HCT116 (cell line): ENCODE measurements at regions not wholly inside any gene's neighbourhood (a gene's known extent, or its start where the extent isn't known, plus 50 kb on each side); places are given as distances from the start of the nearest gene placed in this dataset.

Source experiments
- ATAC-seq: fragments of 200-7000 bp; cut with Tn5 transposase; 2 replicates; pipeline ENCODE4 v1.9.1; 2020; ENCODE audit warnings: mild to moderate bottlenecking, moderate library complexity
- BruUV-seq: library from RNA; stranded (reverse); fragments of 400-500 nt; replicated peaks from 2 replicates; lab custom pipeline; 2021; lab: Mats Ljungman, UMichigan
- CTCF ChIA-PET: fragments of 300-600 bp; sonication (Branson Sonifier 250); formaldehyde crosslinking; loops from one replicate; lab custom pipeline; 2021; ENCODE audit warnings: antibody characterized with exemption; lab: Charles Lee
- POLR2A ChIA-PET: fragments of 300-600, 350-600 bp; sonication (Branson Sonifier 250); formaldehyde crosslinking; loops from one replicate; lab custom pipeline; 2021; ENCODE audit warnings: antibody characterized with exemption; lab: Charles Lee
- RAD21 ChIA-PET, 2 experiments: fragments of 300-600 bp; sonication (Branson Sonifier 250); formaldehyde crosslinking; loops; one replicate each; lab custom pipeline; 2023; ENCODE audit warnings: low total read pairs in 2 of 2; ENCODE audit not compliant: uncharacterized antibody in 2 of 2, unreplicated experiment in 2 of 2, low non-redundant PET in 1 of 2; lab: Charles Lee
- DNase-seq: peaks from one replicate; pipeline ENCODE4 v3.0.0-alpha.2; 2010; ENCODE audit warnings: low read depth, low spot score
- H2AFZ ChIP-seq: fragments of 200-600 bp; shearing (Covaris generic), sonication (generic); 2 replicates; pipeline ENCODE4 v1.6.1; 2017; ENCODE audit warnings: low read depth, mixed run types, mixed read lengths, antibody characterized with exemption, low read length; ENCODE audit not compliant: poor library complexity, severe bottlenecking
- H3K27ac ChIP-seq: 2 replicates; pipeline ENCODE4 v1.5.1; 2012; ENCODE audit warnings: low read depth, low read length
- H3K27me3 ChIP-seq: fragments of 200-600 bp; sonication (generic); 2 replicates; pipeline ENCODE4 v1.6.1; 2016; ENCODE audit warnings: mixed run types, low read length, mixed read lengths; ENCODE audit not compliant: insufficient read depth
- H3K36me3 ChIP-seq, 2 experiments: fragments of 200-500 bp in 1 of 2; fragments of 200-600 bp in 1 of 2; sonication (Bioruptor generic) in 1 of 2; sonication (generic) in 1 of 2; 2 replicates each; pipeline versions ENCODE4 v1.5.1 to v1.6.1; 2014 to 2016; ENCODE audit warnings: low read length in 2 of 2, inconsistent platforms in 1 of 2, mixed read lengths in 1 of 2, mixed run types in 1 of 2; ENCODE audit not compliant: insufficient read depth in 2 of 2, control insufficient read depth in 1 of 2
- H3K4me1 ChIP-seq, 2 experiments: fragments of 200-600 bp in 1 of 2; sonication (generic) in 1 of 2; 2 replicates each; pipeline versions ENCODE4 v1.5.1 to v1.6.1; 2012 to 2017; ENCODE audit warnings: low read length in 2 of 2, inconsistent platforms in 1 of 2, mild to moderate bottlenecking in 1 of 2, mixed read lengths in 1 of 2, mixed run types in 1 of 2, moderate library complexity in 1 of 2; ENCODE audit not compliant: insufficient read depth in 2 of 2, control insufficient read depth in 1 of 2
- H3K4me2 ChIP-seq: fragments of 200-600 bp; sonication (generic); 2 replicates; pipeline ENCODE4 v1.6.1; 2017; ENCODE audit warnings: mixed run types, low read length, mixed read lengths
- H3K4me3 ChIP-seq, 2 experiments: fragments of 200-600 bp in 1 of 2; sonication (generic) in 1 of 2; replicated peaks in 1 of 2; 2 replicates each; pipeline ENCODE4 v1.5.1; 2011 to 2016; ENCODE audit warnings: low read length in 2 of 2, control low read depth in 1 of 2, low read depth in 1 of 2, mild to moderate bottlenecking in 1 of 2, mixed read lengths in 1 of 2, mixed run types in 1 of 2
- H3K79me2 ChIP-seq: fragments of 200-600 bp; sonication (generic); 2 replicates; pipeline ENCODE4 v1.6.1; 2017; ENCODE audit warnings: mild to moderate bottlenecking, mixed run types, low read length, moderate library complexity, mixed read lengths; ENCODE audit not compliant: insufficient read depth
- H3K9ac ChIP-seq: fragments of 200-600 bp; sonication (generic); 2 replicates; pipeline ENCODE4 v1.6.1; 2016; ENCODE audit warnings: low read length, mixed read lengths
- H3K9me2 ChIP-seq: fragments of 200-600 bp; sonication (generic), shearing (Covaris generic); 2 replicates; pipeline ENCODE4 v1.6.1; 2017; ENCODE audit warnings: mixed run types, mild to moderate bottlenecking, moderate library complexity; ENCODE audit not compliant: insufficient read depth
- H3K9me3 ChIP-seq, 2 experiments: fragments of 200-500 bp in 1 of 2; fragments of 200-600 bp in 1 of 2; sonication (Bioruptor generic) in 1 of 2; sonication (generic) in 1 of 2; 2 replicates each; pipeline ENCODE4 v1.6.1; 2014 to 2017; ENCODE audit warnings: low read length in 2 of 2, mixed read lengths in 2 of 2, inconsistent platforms in 1 of 2, low read depth in 1 of 2, mild to moderate bottlenecking in 1 of 2, mixed run types in 1 of 2, moderate library complexity in 1 of 2; ENCODE audit not compliant: control insufficient read depth in 1 of 2, insufficient read depth in 1 of 2
- H4K20me1 ChIP-seq: fragments of 200-600 bp; sonication (generic), shearing (Covaris generic); 2 replicates; pipeline ENCODE4 v1.6.1; 2017; ENCODE audit warnings: mixed run types, mild to moderate bottlenecking, moderate library complexity; ENCODE audit not compliant: insufficient read depth
- ATF3 ChIP-seq: IDR thresholded peaks from 2 replicates; pipeline ENCODE4 v1.6.1; 2012
- CBX3 ChIP-seq: IDR thresholded peaks from 2 replicates; pipeline ENCODE4 v1.6.1; 2012; ENCODE audit warnings: low read depth
- CEBPB ChIP-seq: IDR thresholded peaks from 2 replicates; pipeline ENCODE4 v1.6.1; 2012; ENCODE audit warnings: low read depth
- CTCF ChIP-seq, 3 experiments: fragments of 200-600 bp in 1 of 3; sonication (generic) in 1 of 3; IDR thresholded peaks in 2 of 3; conservative IDR thresholded peaks in 1 of 3; 2 replicates each; pipeline ENCODE4 v1.5.1; 2012 to 2017; ENCODE audit warnings: low read depth in 2 of 3, low read length in 2 of 3, antibody characterized with exemption in 1 of 3, borderline replicate concordance in 1 of 3, control low read depth in 1 of 3, mild to moderate bottlenecking in 1 of 3, mixed read lengths in 1 of 3, mixed run types in 1 of 3, moderate library complexity in 1 of 3; ENCODE audit not compliant: insufficient read depth in 1 of 3
- ELF1 ChIP-seq: IDR thresholded peaks from 2 replicates; pipeline ENCODE4 v1.6.1; 2012; ENCODE audit warnings: low read depth, borderline replicate concordance
- EZH2 ChIP-seq: fragments of 200-600 bp; sonication (generic); IDR thresholded peaks from 2 replicates; pipeline ENCODE4 v1.6.1; 2017; ENCODE audit warnings: antibody characterized with exemption, mixed run types
- EZH2phosphoT487 ChIP-seq: fragments of 200-600 bp; IDR thresholded peaks from 2 replicates; pipeline ENCODE4 v1.6.1; 2018; ENCODE audit warnings: antibody characterized with exemption, borderline replicate concordance
- FOSL1 ChIP-seq: IDR thresholded peaks from 2 replicates; pipeline ENCODE4 v1.6.1; 2012; ENCODE audit warnings: low read depth
- JUND ChIP-seq: IDR thresholded peaks from 2 replicates; pipeline ENCODE4 v1.6.1; 2012
- MAX ChIP-seq: IDR thresholded peaks from 2 replicates; pipeline ENCODE4 v1.6.1; 2012
- POLR2A ChIP-seq: IDR thresholded peaks from 2 replicates; pipeline ENCODE4 v1.7.0; 2011; ENCODE audit warnings: borderline replicate concordance; ENCODE audit not compliant: insufficient read depth, insufficient read length; ENCODE audit errors: extremely low read depth
- POLR2AphosphoS5 ChIP-seq: IDR thresholded peaks from 2 replicates; pipeline ENCODE4 v1.6.1; 2011; ENCODE audit warnings: mild to moderate bottlenecking, low read depth, low read length, moderate library complexity
- RAD21 ChIP-seq: IDR thresholded peaks from 2 replicates; pipeline ENCODE4 v1.6.1; 2012; ENCODE audit warnings: low read depth, mild to moderate bottlenecking
- REST ChIP-seq: IDR thresholded peaks from 2 replicates; pipeline ENCODE4 v1.6.1; 2012; ENCODE audit warnings: low read depth
- SP1 ChIP-seq: IDR thresholded peaks from 2 replicates; pipeline ENCODE4 v1.6.1; 2012; ENCODE audit warnings: low read depth
- SRF ChIP-seq: IDR thresholded peaks from 2 replicates; pipeline ENCODE4 v1.6.1; 2012; ENCODE audit warnings: low read depth
- TCF7L2 ChIP-seq: IDR thresholded peaks from 2 replicates; pipeline ENCODE4 v1.7.0; 2011; ENCODE audit warnings: borderline replicate concordance, inconsistent platforms; ENCODE audit not compliant: insufficient read depth, insufficient read length; ENCODE audit errors: extremely low read depth
- YY1 ChIP-seq: IDR thresholded peaks from 2 replicates; pipeline ENCODE4 v1.6.1; 2011; ENCODE audit warnings: low read length, low read depth, moderate library complexity, mild to moderate bottlenecking; ENCODE audit not compliant: insufficient replicate concordance; ENCODE audit errors: extremely low read depth
- ZBTB33 ChIP-seq: IDR thresholded peaks from 2 replicates; pipeline ENCODE4 v1.6.1; 2011; ENCODE audit warnings: mild to moderate bottlenecking, low read length, moderate library complexity; ENCODE audit not compliant: insufficient replicate concordance; ENCODE audit errors: extremely low read depth
- ZFX ChIP-seq: fragments of 450-650 bp; IDR thresholded peaks from 2 replicates; pipeline ENCODE4 v1.6.1; 2017
- ZNF274 ChIP-seq: fragments of 200-500 bp; sonication (Bioruptor generic); IDR thresholded peaks from 2 replicates; pipeline ENCODE4 v1.6.1; 2014; ENCODE audit warnings: mild to moderate bottlenecking, low read depth, low read length, inconsistent platforms
- intact Hi-C: fragments of 100-400 bp; cut with micrococcal nuclease; formaldehyde crosslinking; loops from 2 replicates; pipeline ENCODE4 v1.10.0; 2022

- Histone ChIP-seq H3K4me2 (peak overlapping the region; percentile 55), H3K4me3 (peak overlapping the region in 1 of 2 experiments; percentile 2; a peak in 1 of 4 replicates), H4K20me1 (no peaks in the 10 kb centered on the region), H3K4me1 (peaks cover 15 to 35% of the 10 kb centered on the region in 2 experiments), H3K36me3 (no peaks in the 10 kb centered on the region), H3K27me3 (no peaks in the 10 kb centered on the region), H3K79me2 (no peaks in the 10 kb centered on the region), H3K9ac (peak overlapping the region; percentile 7; the same call in 1 of the 2 replicates), H2AFZ (no peak overlapping the region), H3K27ac (peak overlapping the region; percentile 4; the same call in 1 of the 2 replicates), H3K9me3 (no peaks in the 10 kb centered on the region), H3K9me2 (no peaks in the 10 kb centered on the region)
- ChIA-PET CTCF (no interaction called here), POLR2A (no interaction called here), RAD21 (no interaction called here)
- no TSS peak for BruUV-seq
- ATAC-seq (peak; percentile 94), DNase-seq (peak; percentile 86)
- intact Hi-C loops, result no loop called here
- TF ChIP-seq CBX3 (peak; percentile 98), POLR2A (no peak), CTCF (IDR thresholded peaks at IDR 0.05 in 2 of 3, conservative IDR thresholded peaks at IDR 0.05 in 1 of 3; ENCODE audit: borderline replicate concordance in 1 of 3, insufficient read depth in 1 of 3, low read depth in 2 of 3, low read length in 2 of 3) (peak in 2 of 3 experiments; percentile 11 to 33; a peak in 1 of 6 replicates), SP1 (peak; percentile 93), ZFX (no peak), YY1 (peak; percentile 39), ZBTB33 (no peak), REST (no peak), POLR2AphosphoS5 (peak; percentile 58; the same call in 1 of the 2 replicates), EZH2 (no peak), JUND (peak; percentile 91), SRF (peak; percentile 56; the same call in 1 of the 2 replicates), ZNF274 (no peak), ELF1 (no peak), TCF7L2 (no peak), ATF3 (peak; percentile 70), EZH2phosphoT487 (no peak), RAD21 (peak; percentile 67), CEBPB (peak; percentile 97), MAX (peak; percentile 72; the same call in 1 of the 2 replicates), FOSL1 (peak; percentile 75)
Measured at GRCh38 chr1:232529747-232530146, 100.2 kb downstream of the SIPA1L2 start.
